ENCODE measurements at regions not wholly inside any gene's neighbourhood (a gene's known extent, or its start where the extent isn't known, plus 50 kb on each side); places are given as distances from the start of the nearest gene placed in this dataset.

DNA sequence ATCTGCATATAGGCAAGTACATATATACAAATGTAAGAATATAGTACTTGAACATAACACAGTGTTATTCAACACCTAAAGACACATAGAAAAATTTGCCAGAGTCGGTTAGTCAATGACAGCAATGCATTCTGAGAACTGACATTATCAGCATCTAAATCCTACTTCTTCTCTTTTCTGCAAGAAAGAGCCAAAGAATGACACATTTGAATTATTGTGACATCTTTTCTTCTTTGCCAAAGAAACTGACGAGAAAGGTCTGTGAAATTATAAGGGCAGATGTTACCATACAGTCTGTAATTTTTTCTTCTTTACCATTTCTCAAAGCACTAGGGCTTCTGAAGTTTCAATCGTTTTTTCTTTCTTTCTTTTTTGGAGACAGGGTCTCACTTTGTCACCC lies 350.9 kb upstream of the NBEA start:
- no peak for DNase-seq

GRCh38 chr13:34591900-34592529 lies 350.1 kb upstream of the NBEA start:
- no peak for DNase-seq

GRCh38 chr13:34593658-34594057 lies 348.4 kb upstream of the NBEA start:
- no peak for DNase-seq

DNA sequence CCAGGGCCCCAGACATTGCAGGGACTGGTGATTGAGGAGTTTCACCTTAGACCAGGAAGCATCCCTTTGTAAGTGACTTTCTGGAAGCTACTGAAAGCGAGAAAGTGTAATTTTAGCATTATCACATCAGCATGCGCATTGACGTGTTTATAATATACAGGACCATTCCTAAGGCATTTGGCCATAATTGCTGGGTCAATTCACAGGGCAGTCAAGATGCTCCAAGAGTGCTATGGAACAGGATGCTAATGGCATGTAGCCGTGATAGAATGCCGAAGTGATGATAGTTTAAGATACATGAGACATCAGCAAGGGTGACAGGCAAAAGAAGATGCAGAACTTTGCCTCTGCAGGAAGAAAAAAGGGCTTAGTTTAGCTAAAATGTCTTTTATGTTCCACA lies 347.6 kb upstream of the NBEA start:
- no peak for DNase-seq

GRCh38 chr13:34608331-34608730 lies 333.7 kb upstream of the NBEA start:
- DNase-seq = no peak

- DNase-seq = no peak
Measured at GRCh38 chr13:34611671-34612070, 330.4 kb upstream of the NBEA start.

DNA sequence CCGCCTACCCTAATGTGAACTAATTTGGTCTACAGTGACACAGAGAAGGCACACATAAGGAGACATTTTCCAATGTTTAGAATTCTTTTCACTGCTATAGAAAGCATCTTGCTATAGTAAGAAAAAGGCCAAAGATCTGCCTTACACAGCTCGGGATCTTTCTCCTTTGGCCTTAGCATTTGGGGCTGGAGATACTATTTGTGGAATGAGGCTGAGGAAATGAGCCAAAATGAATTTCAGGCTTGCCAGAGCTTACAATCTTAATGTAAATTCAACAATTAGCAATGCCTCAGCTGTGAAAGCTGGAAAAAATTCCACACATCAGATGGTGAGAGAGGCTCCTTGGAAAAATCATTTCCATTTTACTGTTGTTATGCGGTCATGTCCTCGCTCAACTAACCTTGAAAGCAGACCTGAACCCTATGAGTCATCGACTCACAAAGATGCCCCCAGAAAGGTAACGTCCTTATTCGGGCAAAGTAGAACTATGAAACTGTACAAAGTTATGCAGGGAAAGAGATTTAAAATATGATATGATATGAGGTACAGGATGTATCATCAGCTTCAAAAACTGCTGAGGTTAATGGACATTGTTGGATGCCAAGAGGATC lies 324.5 kb upstream of the NBEA start:
- no peak for DNase-seq

DNA sequence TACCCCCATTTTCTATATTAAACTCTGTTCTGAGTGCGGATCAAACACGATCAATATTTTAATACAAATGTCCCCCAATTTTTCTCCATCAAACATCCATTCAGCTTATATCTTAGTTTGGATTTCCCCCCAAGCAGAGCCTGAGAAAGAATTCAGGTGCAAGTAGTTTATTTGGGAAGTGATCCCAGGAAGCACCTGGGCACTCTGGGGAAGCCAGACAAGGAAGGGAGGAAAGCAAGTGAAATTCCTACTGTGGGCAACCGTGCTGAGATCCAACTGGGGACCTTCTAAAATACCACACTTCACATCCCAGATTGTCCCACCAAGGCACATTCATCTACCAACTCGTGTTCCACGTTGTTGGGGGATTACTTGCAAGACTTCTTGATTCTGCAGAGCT lies 323.4 kb upstream of the NBEA start:
- DNase-seq = no peak

DNA sequence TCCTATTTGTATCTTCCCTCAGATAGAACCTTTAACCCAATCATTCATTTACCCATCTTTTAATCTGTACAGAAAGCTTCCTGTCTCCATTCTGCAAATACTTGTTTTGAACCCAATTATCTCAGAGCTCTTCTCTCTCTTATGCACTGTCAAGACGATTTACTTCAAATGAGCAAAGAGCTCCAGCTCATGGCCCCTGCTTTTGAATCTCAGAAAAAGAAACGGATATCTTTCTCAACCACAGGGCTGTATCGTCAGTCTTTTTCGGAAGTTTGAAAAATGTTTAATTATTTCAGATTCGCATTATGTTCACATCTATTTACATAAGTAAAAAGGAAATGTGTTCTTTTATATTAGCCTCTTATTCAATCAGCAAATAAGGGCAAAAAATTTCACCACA lies 322.7 kb upstream of the NBEA start:
- no peak for DNase-seq

- no peak for DNase-seq
Measured at GRCh38 chr13:34620074-34620850, 321.8 kb upstream of the NBEA start.

DNA sequence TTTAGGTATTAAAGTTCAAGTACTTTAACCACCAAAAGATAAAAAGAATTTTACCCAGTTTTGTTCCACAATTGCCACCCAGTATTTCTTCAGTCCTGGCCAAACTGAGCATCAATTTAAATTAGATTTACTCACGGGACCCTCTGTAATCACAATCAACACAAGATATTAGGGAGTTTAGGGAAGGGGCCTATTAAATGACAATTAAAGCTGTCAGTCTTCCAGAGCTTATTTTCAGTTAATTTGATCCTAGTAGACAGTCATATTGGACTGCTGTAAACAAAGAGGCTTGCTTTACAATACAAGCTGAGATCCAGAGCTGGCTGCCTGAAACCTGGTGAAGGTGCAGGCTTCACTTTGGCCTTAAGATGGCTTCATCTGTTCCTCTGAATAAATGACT lies 321.2 kb upstream of the NBEA start:
- DNase-seq = no peak

DNA sequence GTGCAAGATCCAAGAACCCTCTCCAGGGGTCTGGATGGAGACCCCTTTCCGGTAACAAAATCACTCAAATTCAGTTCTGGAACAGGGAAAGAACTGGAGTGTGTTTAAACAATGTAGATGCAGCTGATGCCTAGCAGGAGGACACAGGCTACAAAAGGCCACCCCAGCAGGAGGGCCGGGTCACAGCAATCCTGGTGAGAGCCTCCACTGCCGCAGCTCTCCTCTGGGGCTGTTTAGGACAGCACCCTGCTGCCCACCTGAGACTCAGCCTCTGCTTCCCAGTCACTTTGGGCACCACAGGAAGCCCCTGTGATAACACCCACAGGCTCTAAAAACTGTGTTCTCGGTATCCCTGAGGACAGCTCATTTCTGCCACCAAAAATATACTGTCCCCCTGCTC lies 318.7 kb upstream of the NBEA start:
- no peak for DNase-seq

- no peak for DNase-seq
Measured at GRCh38 chr13:34627509-34628208, 314.4 kb upstream of the NBEA start.

- no peak for DNase-seq
Measured at GRCh38 chr13:34628209-34628682, 313.8 kb upstream of the NBEA start.

- no peak for DNase-seq
Measured at GRCh38 chr13:34634448-34634847, 307.6 kb upstream of the NBEA start.

DNA sequence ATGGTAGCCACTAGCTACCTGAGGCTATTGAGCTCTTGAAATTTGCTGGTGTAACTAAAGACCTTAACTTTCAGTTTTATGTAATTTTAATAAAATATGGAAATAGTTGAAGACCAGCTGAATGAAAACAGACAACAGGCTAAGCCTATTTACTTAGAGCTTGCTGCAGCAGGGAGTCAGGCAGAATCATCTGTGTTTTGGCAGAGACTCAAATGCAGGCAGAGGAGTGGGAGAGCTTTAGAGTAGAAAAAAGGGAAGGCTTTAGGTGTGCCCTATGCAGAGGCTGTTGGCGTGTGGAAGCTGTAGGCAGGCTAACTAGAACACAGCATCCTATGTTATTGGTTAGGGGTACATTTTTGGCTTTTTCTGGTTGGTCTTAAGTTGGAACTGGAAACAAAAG lies 304.9 kb upstream of the NBEA start:
- DNase-seq = no peak

GRCh38 chr13:34637636-34638035 lies 304.4 kb upstream of the NBEA start:
- DNase-seq = no peak

DNA sequence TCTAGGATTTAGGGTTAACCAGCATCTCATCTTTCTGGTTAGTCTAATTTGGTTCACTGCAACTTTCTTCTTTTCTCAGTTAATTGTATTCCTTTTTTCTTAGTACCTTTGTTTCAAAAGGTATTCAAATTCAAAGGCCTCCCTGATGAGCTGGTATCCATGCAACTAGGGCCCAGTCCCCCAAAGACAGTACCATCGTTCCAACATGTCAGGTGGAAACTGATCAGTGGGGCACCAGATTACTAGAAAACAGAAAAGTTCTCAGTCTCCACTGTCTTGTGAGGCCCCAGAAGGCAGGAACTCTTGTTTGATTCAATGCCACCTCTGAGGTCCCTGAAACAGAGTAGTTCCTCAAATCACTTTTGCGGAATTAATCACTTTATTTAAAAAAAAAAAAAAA lies 303.2 kb upstream of the NBEA start:
- DNase-seq = no peak

- no peak for DNase-seq
Measured at GRCh38 chr13:34640179-34640992, 301.7 kb upstream of the NBEA start.

DNA sequence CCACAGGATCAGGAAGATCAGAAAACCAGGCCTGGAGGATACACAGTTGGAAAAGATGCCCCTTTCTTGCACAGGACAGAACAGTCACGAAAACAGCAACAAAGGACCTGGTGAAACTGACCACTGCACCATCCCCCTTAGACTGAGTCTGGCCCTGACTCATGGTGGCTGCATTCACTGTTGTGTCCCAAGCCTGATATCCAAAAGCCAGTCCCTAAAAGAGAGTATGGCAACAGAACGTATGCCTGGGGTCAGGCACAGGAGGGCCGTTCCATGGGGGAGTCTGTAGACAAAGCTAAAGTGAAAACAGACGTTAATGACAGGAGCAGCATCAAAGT lies 301.1 kb upstream of the NBEA start:
- no peak for DNase-seq

DNA sequence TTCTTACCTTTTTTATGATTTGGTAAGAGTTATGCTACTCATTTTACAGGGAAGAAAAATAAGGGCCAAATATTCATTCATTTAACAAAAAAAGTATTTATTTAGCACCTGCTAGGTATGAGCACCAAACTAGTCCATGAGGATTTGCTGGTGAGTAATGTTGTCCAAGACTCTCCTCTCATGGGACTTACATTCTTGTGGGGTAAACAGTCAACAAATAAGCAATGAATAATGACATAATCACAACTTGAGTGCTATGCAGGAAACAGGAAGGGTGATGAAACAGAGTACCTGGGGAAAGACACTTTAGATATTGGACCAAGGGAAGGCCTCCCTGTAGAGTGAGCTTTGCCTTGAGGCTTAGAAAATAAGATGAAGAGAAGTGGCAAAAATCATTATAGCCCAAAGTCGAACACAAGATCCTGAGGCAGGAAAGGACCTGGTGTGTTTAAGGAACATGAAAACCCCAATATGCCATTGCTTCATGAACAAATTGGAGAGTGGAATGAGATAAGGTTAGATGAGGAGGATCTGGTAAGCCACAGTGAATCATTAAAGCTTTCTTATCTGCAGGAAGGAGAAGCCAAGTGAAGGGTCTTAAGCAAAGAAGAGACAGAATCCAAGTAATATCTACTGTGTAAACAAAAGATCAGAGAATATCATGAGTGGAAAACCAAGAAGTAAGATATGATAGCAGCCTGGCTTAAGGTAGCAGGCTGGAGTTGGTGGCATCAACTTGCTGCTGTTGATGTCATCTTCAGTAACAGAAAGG lies 294.5 kb upstream of the NBEA start:
- DNase-seq = no peak

DNA sequence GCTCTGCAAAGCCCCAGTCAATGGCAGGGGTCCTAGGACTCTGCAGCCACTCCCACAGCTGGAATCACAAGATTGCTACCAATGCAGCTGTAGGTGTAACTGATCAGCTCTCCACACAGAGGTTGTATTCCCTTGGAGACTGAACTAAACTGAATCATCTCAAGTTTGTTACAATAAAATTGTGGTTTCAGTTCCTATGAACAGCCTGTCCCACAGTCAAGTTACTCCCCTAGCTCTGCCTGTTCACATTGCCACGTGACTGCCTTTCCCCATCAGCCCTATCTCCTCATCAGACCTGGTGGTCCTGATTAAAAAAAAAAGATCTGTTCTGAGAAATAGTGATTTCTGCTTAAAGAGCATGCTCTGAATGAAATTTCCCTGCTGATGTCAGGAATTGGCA lies 287.9 kb upstream of the NBEA start:
- DNase-seq = no peak

Measured in NCI-H1930 (cell line).